Lower lobe of right lung (tissue), 2 donors: ENCODE measurements at regions not wholly inside any gene's neighbourhood (a gene's known extent, or its start where the extent isn't known, plus 50 kb on each side); places are given as distances from the start of the nearest gene placed in this dataset.

Experiments
- ATAC-seq, 2 donors: fragments of 200-7000 bp; cut with Tn5 transposase; one replicate each; pipeline ENCODE4 v1.9.1; 2020 to 2022; ENCODE audit warnings: mild to moderate bottlenecking in 2 of 2, moderate library complexity in 2 of 2
- DNase-seq: peaks from one replicate; pipeline ENCODE4 v3.0.0-alpha.2; 2020
- H3K27ac ChIP-seq: fragments of 200-600 bp; one replicate; pipeline ENCODE4 v1.8.0; 2022
- H3K27me3 ChIP-seq: fragments of 200-600 bp; one replicate; pipeline ENCODE4 v1.8.0; 2022; ENCODE audit warnings: low read depth
- H3K36me3 ChIP-seq: fragments of 200-600 bp; one replicate; pipeline ENCODE4 v1.8.0; 2022; ENCODE audit warnings: mild to moderate bottlenecking
- H3K4me1 ChIP-seq: fragments of 200-600 bp; one replicate; pipeline ENCODE4 v1.8.0; 2022
- H3K4me3 ChIP-seq: fragments of 200-600 bp; one replicate; pipeline ENCODE4 v1.8.0; 2022; ENCODE audit warnings: mild to moderate bottlenecking
- H3K9me3 ChIP-seq: fragments of 200-600 bp; one replicate; pipeline ENCODE4 v1.8.0; 2022
- intact Hi-C: fragments of 100-400 bp; cut with DNase I; formaldehyde crosslinking; loops from one replicate; pipeline ENCODE4 v1.11.0; 2022
- TF ChIP-seq, protein P1 (sequence below): fragments of 200-600 bp; IDR thresholded peaks from one replicate; pipeline ENCODE4 v1.8.0; 2022; ENCODE audit warnings: antibody characterized with exemption, mild to moderate bottlenecking
- donor health status: DM: no; HTN: yes; CAD: no; lungs with severe emphysema.

- DNase-seq (no peak), ATAC-seq (no peak)
- Histone ChIP-seq H3K4me1 (no peaks in the 10 kb centered on the region), H3K27me3 (no peaks in the 10 kb centered on the region), H3K9me3 (peaks cover 3% of the 10 kb centered on the region), H3K36me3 (no peaks in the 10 kb centered on the region), H3K4me3 (no peak overlapping the region), H3K27ac (no peak overlapping the region)
- TF ChIP-seq, protein P1, sequence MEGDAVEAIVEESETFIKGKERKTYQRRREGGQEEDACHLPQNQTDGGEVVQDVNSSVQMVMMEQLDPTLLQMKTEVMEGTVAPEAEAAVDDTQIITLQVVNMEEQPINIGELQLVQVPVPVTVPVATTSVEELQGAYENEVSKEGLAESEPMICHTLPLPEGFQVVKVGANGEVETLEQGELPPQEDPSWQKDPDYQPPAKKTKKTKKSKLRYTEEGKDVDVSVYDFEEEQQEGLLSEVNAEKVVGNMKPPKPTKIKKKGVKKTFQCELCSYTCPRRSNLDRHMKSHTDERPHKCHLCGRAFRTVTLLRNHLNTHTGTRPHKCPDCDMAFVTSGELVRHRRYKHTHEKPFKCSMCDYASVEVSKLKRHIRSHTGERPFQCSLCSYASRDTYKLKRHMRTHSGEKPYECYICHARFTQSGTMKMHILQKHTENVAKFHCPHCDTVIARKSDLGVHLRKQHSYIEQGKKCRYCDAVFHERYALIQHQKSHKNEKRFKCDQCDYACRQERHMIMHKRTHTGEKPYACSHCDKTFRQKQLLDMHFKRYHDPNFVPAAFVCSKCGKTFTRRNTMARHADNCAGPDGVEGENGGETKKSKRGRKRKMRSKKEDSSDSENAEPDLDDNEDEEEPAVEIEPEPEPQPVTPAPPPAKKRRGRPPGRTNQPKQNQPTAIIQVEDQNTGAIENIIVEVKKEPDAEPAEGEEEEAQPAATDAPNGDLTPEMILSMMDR = no peak
- intact Hi-C loops = no loop called here
Measured at GRCh38 chr11:93256623-93257022, 58.8 kb upstream of the SLC36A4 start.

- no peak overlapping the region for H3K27ac ChIP-seq
- DNase-seq = no peak
- no peaks in the 10 kb centered on the region for H3K36me3 ChIP-seq
- no peaks in the 10 kb centered on the region for H3K27me3 ChIP-seq
- intact Hi-C loops = no loop called here
- peak in 1 of 2 donors; percentile 35 for ATAC-seq
- no peaks in the 10 kb centered on the region for H3K9me3 ChIP-seq
- no peaks in the 10 kb centered on the region for H3K4me1 ChIP-seq
- TF ChIP-seq, protein P1 = no peak
- H3K4me3 ChIP-seq = no peak overlapping the region
Measured at GRCh38 chr11:93267383-93267782, 63.2 kb upstream of the DEUP1 start.

DNA sequence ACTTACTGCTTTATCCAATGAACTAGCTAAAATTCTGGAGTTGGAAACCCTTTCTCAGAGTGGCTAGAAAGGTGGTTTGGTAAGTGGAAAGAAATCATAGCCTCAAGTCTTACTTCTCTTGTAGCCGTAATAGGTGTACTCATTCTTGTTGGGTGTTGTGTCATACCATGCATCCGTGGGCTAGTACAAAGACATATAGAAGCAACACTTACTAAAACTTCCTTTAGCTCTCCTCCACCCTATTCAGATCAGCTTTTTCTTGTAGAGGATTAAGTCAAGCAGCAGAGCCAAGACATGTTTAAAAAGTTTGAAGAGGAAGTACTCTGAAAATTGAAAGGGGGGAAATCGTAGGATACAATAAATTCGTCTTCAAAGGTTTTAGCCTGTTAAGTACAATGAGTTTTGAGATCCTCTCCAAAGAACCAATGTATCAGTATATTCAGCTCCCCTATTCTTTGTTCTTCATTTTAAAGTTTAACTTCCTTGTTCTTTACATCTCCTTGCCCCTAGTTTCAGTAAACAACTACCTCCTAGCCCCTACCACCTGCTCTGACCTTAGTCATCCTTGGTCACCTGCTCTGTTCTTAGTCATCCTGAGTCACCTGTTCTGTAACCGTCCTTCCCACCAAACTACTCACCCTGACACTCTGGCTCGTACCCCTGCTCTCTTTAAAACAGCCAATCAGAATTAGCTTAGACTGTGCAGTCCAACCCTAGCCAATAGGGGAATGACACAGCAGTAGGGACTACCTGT is 62.1 kb upstream of the DEUP1 start:
- intact Hi-C loops = no loop called here
- Histone ChIP-seq H3K27ac (no peak overlapping the region), H3K4me1 (no peaks in the 10 kb centered on the region), H3K36me3 (no peaks in the 10 kb centered on the region), H3K27me3 (no peaks in the 10 kb centered on the region), H3K4me3 (no peak overlapping the region), H3K9me3 (no peaks in the 10 kb centered on the region)
- no peak for ATAC-seq
- TF ChIP-seq, protein P1 = no peak
- DNase-seq = no peak

DNA sequence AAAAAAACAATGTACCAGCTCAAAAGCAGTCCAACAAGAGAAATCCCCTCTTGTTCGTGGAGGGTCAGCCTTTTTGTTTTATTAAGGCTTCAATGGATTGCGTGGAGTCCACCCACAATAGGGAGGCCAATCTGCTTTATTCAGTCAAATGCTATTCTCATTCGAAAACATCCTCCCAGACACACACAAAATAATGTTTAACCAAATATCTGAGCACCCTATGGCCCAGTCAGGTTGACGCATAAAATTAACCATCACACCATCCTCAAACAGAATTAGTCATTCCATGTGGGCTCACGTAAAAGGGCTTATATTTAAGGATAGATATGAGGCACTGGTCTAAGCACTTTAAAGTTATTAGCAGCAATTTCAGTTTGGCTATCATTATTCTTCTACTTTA is 58.9 kb upstream of the DEUP1 start:
- H3K4me1 ChIP-seq = no peaks in the 10 kb centered on the region
- H3K27me3 ChIP-seq = no peaks in the 10 kb centered on the region
- H3K27ac ChIP-seq = no peak overlapping the region
- no peaks in the 10 kb centered on the region for H3K36me3 ChIP-seq
- H3K4me3 ChIP-seq = no peak overlapping the region
- TF ChIP-seq, protein P1 = no peak
- ATAC-seq (no peak), DNase-seq (no peak)
- H3K9me3 ChIP-seq = no peaks in the 10 kb centered on the region
- intact Hi-C loops = no loop called here

- no peak for DNase-seq
- Histone ChIP-seq H3K27ac (no peak overlapping the region), H3K27me3 (no peaks in the 10 kb centered on the region), H3K9me3 (no peaks in the 10 kb centered on the region), H3K36me3 (no peaks in the 10 kb centered on the region), H3K4me3 (no peak overlapping the region), H3K4me1 (no peaks in the 10 kb centered on the region)
- intact Hi-C loops = no loop called here
- TF ChIP-seq, protein P1 = no peak
- ATAC-seq = no peak
Measured at GRCh38 chr11:93274851-93275250, 55.7 kb upstream of the DEUP1 start.
